SK-N-SH treated with all-trans-retinoic acid at 6 μM for 48 hours (cell line): ENCODE measurements at regions not wholly inside any gene's neighbourhood (a gene's known extent, or its start where the extent isn't known, plus 50 kb on each side); places are given as distances from the start of the nearest gene placed in this dataset.

Source experiments
- ATAC-seq: fragments of 200-7000 bp; cut with Tn5 transposase; 3 replicates; pipeline ENCODE4 v1.9.1; 2020; ENCODE audit warnings: mild to moderate bottlenecking, moderate library complexity
- ARNTL ChIP-seq: fragments of 450-650 bp; formaldehyde crosslinking; IDR thresholded peaks from 2 replicates; pipeline ENCODE4 v1.5.0; 2020; ENCODE audit warnings: low read depth, mild to moderate bottlenecking, moderate library complexity, borderline replicate concordance
- BACH2 ChIP-seq: fragments of 250-450 bp; sonication (Bioruptor Pico); IDR thresholded peaks from 2 replicates; pipeline ENCODE4 v1.9.0; 2021; ENCODE audit warnings: mild to moderate bottlenecking, borderline replicate concordance
- CSDC2 ChIP-seq: fragments of 250-450 bp; sonication (Bioruptor Pico); IDR thresholded peaks from 2 replicates; pipeline ENCODE4 v1.5.0; 2020; ENCODE audit warnings: mild to moderate bottlenecking, moderate library complexity
- CSRNP3 ChIP-seq: fragments of 250-450 bp; sonication (Bioruptor Pico); IDR thresholded peaks from 2 replicates; pipeline ENCODE4 v1.5.1; 2021; ENCODE audit warnings: mild to moderate bottlenecking, moderate library complexity
- ESRRG ChIP-seq: fragments of 250-450 bp; sonication (Bioruptor Pico); IDR thresholded peaks from 2 replicates; pipeline ENCODE4 v1.6.1; 2021; ENCODE audit warnings: mild to moderate bottlenecking
- GLIS3 ChIP-seq: fragments of 250-450 bp; sonication (Bioruptor Pico); IDR thresholded peaks from 2 replicates; pipeline ENCODE4 v1.5.0; 2020; ENCODE audit warnings: mild to moderate bottlenecking, moderate library complexity
- ISL1 ChIP-seq: fragments of 250-450 bp; sonication (Bioruptor Pico); IDR thresholded peaks from 2 replicates; pipeline ENCODE4 v2.1.2; 2022; ENCODE audit warnings: mild to moderate bottlenecking, moderate library complexity
- RARB ChIP-seq: fragments of 250-450 bp; sonication (Bioruptor Pico); IDR thresholded peaks from 2 replicates; pipeline ENCODE4 v1.8.0; 2021; ENCODE audit warnings: mild to moderate bottlenecking, moderate library complexity
- SNAI2 ChIP-seq: fragments of 250-450 bp; sonication (Bioruptor Pico); IDR thresholded peaks from 2 replicates; pipeline ENCODE4 v1.5.0; 2020; ENCODE audit warnings: mild to moderate bottlenecking, moderate library complexity
- TCF4 ChIP-seq: fragments of 250-450 bp; sonication (Bioruptor Pico); IDR thresholded peaks from 2 replicates; pipeline ENCODE4 v1.8.0; 2021; ENCODE audit warnings: mild to moderate bottlenecking, moderate library complexity, borderline replicate concordance
- TOX ChIP-seq: fragments of 250-450 bp; sonication (Bioruptor Pico); IDR thresholded peaks from 2 replicates; pipeline ENCODE4 v1.8.0; 2021; ENCODE audit warnings: mild to moderate bottlenecking, moderate library complexity, borderline replicate concordance
- ZC3H10 ChIP-seq: fragments of 250-450 bp; sonication (Bioruptor Pico); IDR thresholded peaks from 2 replicates; pipeline ENCODE4 v1.5.1; 2021; ENCODE audit warnings: mild to moderate bottlenecking, moderate library complexity
- ZFP3 ChIP-seq: fragments of 250-450 bp; sonication (Bioruptor Pico); IDR thresholded peaks from 2 replicates; pipeline ENCODE4 v1.5.0; 2020; ENCODE audit warnings: mild to moderate bottlenecking, moderate library complexity
- ZNF565 ChIP-seq: fragments of 450-650 bp; formaldehyde crosslinking; conservative IDR thresholded peaks from 2 replicates; pipeline ENCODE4 v1.5.0; 2020; ENCODE audit warnings: low read depth, mild to moderate bottlenecking, moderate library complexity
- ZNF70 ChIP-seq: fragments of 450-650 bp; formaldehyde crosslinking; IDR thresholded peaks from 2 replicates; pipeline ENCODE4 v1.5.0; 2020; ENCODE audit warnings: mild to moderate bottlenecking, moderate library complexity
- TF ChIP-seq, protein P1 (sequence below): fragments of 250-450 bp; sonication (Bioruptor Pico); IDR thresholded peaks from 2 replicates; pipeline ENCODE4 v1.8.0; 2021; ENCODE audit warnings: low read depth, mild to moderate bottlenecking, moderate library complexity, borderline replicate concordance
- TF ChIP-seq, protein P2 (sequence below): fragments of 250-450 bp; sonication (Bioruptor Pico); IDR thresholded peaks from 2 replicates; pipeline ENCODE4 v1.8.0; 2020; ENCODE audit warnings: mild to moderate bottlenecking, moderate library complexity, borderline replicate concordance
- TF ChIP-seq, protein P3 (sequence below): fragments of 250-450 bp; sonication (Bioruptor Pico); IDR thresholded peaks from 2 replicates; pipeline ENCODE4 v1.5.0; 2020; ENCODE audit warnings: mild to moderate bottlenecking, moderate library complexity

DNA sequence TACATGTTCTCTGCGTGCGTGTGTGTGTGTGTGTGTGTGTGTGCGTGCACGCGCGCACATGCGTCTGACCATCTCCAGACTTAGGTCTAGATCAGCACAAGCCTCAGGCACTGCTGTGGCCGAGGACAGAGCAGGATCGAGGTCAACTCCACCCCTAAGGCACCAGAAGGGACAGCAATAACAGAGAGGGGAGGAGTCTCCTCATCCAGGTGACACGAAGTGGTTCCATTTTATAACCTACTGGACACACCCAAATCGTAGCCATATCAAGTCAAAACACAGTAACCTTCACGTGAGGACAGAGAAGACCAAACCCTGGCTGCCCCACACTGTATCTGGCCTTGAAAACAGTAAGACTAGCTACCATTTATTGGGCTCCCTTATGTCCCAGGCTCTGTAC is 224.1 kb downstream of the FGFR2 start:
- no peak for ATAC-seq
- TF ChIP-seq ZFP3: no peak
- no peak for TF ChIP-seq ZC3H10
- TF ChIP-seq, protein P1, sequence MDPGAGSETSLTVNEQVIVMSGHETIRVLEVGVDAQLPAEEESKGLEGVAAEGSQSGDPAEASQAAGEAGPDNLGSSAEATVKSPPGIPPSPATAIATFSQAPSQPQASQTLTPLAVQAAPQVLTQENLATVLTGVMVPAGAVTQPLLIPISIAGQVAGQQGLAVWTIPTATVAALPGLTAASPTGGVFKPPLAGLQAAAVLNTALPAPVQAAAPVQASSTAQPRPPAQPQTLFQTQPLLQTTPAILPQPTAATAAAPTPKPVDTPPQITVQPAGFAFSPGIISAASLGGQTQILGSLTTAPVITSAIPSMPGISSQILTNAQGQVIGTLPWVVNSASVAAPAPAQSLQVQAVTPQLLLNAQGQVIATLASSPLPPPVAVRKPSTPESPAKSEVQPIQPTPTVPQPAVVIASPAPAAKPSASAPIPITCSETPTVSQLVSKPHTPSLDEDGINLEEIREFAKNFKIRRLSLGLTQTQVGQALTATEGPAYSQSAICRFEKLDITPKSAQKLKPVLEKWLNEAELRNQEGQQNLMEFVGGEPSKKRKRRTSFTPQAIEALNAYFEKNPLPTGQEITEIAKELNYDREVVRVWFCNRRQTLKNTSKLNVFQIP (CRISPR knock-in tag): no peak

DNA sequence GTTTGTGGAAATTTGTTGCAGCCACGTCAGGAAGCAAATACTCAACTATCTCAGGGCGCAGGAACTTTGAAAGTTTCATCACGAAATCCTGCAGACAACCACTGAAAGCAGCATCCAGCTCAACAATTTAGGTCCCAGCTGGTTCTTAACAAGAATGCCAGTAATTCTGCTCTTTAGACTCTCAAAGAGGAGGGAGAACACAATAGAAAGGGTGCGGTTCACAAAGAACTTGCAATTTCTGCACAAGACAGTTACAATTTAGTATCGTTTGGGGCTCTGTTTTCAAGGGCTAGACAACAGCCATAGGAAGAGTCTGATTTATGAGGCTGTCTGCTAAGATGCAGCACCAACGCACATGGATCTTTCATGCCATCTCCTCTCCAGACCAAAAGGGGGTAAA is 223.1 kb downstream of the FGFR2 start:
- no peak for ATAC-seq
- TF ChIP-seq ISL1 (CRISPR knock-in tag): no peak
- TF ChIP-seq ESRRG (CRISPR knock-in tag): no peak
- TF ChIP-seq RARB (CRISPR knock-in tag): no peak
- no peak for TF ChIP-seq TCF4 (CRISPR knock-in tag)
- no peak for TF ChIP-seq CSRNP3 (CRISPR knock-in tag)
- TF ChIP-seq CSDC2 (CRISPR knock-in tag): no peak
- TF ChIP-seq, protein P1 (CRISPR knock-in tag): no peak
- no peak for TF ChIP-seq SNAI2 (CRISPR knock-in tag)
- TF ChIP-seq GLIS3: no peak
- no peak for TF ChIP-seq ZFP3
- no peak for TF ChIP-seq TOX (CRISPR knock-in tag)
- TF ChIP-seq, protein P2, sequence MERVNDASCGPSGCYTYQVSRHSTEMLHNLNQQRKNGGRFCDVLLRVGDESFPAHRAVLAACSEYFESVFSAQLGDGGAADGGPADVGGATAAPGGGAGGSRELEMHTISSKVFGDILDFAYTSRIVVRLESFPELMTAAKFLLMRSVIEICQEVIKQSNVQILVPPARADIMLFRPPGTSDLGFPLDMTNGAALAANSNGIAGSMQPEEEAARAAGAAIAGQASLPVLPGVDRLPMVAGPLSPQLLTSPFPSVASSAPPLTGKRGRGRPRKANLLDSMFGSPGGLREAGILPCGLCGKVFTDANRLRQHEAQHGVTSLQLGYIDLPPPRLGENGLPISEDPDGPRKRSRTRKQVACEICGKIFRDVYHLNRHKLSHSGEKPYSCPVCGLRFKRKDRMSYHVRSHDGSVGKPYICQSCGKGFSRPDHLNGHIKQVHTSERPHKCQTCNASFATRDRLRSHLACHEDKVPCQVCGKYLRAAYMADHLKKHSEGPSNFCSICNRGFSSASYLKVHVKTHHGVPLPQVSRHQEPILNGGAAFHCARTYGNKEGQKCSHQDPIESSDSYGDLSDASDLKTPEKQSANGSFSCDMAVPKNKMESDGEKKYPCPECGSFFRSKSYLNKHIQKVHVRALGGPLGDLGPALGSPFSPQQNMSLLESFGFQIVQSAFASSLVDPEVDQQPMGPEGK (CRISPR knock-in tag): no peak
- no peak for TF ChIP-seq ZNF565 (CRISPR knock-in tag)
- no peak for TF ChIP-seq ARNTL
- TF ChIP-seq, protein P3, sequence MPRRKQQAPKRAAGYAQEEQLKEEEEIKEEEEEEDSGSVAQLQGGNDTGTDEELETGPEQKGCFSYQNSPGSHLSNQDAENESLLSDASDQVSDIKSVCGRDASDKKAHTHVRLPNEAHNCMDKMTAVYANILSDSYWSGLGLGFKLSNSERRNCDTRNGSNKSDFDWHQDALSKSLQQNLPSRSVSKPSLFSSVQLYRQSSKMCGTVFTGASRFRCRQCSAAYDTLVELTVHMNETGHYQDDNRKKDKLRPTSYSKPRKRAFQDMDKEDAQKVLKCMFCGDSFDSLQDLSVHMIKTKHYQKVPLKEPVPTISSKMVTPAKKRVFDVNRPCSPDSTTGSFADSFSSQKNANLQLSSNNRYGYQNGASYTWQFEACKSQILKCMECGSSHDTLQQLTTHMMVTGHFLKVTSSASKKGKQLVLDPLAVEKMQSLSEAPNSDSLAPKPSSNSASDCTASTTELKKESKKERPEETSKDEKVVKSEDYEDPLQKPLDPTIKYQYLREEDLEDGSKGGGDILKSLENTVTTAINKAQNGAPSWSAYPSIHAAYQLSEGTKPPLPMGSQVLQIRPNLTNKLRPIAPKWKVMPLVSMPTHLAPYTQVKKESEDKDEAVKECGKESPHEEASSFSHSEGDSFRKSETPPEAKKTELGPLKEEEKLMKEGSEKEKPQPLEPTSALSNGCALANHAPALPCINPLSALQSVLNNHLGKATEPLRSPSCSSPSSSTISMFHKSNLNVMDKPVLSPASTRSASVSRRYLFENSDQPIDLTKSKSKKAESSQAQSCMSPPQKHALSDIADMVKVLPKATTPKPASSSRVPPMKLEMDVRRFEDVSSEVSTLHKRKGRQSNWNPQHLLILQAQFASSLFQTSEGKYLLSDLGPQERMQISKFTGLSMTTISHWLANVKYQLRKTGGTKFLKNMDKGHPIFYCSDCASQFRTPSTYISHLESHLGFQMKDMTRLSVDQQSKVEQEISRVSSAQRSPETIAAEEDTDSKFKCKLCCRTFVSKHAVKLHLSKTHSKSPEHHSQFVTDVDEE (CRISPR knock-in tag): no peak

DNA sequence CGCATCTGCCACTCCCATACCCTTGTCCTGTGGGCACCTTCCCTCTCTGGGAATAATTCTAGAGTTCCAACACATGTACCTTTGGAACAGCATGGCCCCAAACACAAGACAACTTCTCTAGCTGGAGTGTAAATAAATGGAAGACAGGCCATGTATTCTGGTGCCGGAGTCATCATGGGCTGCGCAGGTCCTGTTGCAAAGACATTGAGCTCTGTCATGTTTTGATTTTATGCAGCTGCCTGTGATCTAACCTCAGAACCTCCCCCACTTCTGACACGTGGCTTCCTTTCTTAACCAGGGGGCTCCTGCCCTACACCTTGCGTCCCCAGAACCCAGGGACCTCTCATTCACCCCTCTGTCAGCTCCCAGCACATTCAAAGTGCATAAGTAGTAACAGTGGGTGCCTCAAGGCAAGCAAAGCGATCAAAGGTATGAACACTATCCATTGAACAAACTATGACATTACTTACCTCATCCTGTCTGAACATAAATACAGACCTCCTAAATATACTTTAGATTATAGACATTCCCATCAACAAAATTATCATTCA is 219.9 kb downstream of the FGFR2 start:
- TF ChIP-seq ARNTL (no peak), ESRRG (CRISPR knock-in tag) (no peak), CSRNP3 (CRISPR knock-in tag) (no peak), ISL1 (CRISPR knock-in tag) (no peak), CSDC2 (CRISPR knock-in tag) (no peak), SNAI2 (CRISPR knock-in tag) (no peak), ZNF70 (no peak), TCF4 (CRISPR knock-in tag) (no peak), ZC3H10 (no peak), RARB (CRISPR knock-in tag) (no peak), BACH2 (CRISPR knock-in tag) (no peak)
- TF ChIP-seq, protein P1 (CRISPR knock-in tag): no peak
- TF ChIP-seq, protein P2 (CRISPR knock-in tag): no peak
- TF ChIP-seq, all 23 proteins: peak for 0
- ATAC-seq: no peak
